ENCODE measurements at regions not wholly inside any gene's neighbourhood (a gene's known extent, or its start where the extent isn't known, plus 50 kb on each side); places are given as distances from the start of the nearest gene placed in this dataset.

DNA sequence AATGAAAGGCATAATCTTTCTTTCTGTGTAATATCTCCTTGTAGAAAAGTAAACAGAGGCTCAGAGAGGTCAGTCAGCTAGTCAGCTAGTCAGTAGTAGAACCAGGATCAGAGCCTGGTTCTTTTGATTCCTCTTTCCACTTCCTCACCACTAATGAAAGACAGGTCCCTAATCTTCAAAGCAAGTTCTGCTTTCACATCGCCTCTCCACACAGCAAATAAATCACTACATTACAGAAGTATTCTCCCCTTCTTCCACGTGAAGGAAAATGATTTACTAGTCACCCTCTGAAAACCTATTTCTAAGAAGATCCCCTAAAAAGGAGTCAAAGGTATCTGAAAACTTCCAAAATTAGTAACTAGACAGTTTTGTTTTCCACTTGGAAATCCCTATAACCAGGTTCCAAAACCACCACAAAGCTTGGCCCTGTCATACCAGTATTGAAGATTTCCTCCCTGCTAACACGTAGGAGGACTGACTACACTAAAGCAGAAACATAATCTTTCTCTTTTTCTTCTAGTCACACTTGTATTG lies 140.5 kb upstream of the TARS1 start:
- TF ChIP-seq POLR2AphosphoS5 (IDR thresholded peaks at IDR 0.05) (no peak), POLR2A (IDR thresholded peaks at IDR 0.05) (no peak)
- TF ChIP-seq, protein P1, sequence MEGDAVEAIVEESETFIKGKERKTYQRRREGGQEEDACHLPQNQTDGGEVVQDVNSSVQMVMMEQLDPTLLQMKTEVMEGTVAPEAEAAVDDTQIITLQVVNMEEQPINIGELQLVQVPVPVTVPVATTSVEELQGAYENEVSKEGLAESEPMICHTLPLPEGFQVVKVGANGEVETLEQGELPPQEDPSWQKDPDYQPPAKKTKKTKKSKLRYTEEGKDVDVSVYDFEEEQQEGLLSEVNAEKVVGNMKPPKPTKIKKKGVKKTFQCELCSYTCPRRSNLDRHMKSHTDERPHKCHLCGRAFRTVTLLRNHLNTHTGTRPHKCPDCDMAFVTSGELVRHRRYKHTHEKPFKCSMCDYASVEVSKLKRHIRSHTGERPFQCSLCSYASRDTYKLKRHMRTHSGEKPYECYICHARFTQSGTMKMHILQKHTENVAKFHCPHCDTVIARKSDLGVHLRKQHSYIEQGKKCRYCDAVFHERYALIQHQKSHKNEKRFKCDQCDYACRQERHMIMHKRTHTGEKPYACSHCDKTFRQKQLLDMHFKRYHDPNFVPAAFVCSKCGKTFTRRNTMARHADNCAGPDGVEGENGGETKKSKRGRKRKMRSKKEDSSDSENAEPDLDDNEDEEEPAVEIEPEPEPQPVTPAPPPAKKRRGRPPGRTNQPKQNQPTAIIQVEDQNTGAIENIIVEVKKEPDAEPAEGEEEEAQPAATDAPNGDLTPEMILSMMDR (IDR thresholded peaks at IDR 0.05) = peak in 1 of 6 experiments; percentile 2
